ENCODE measurements at regions not wholly inside any gene's neighbourhood (a gene's known extent, or its start where the extent isn't known, plus 50 kb on each side); places are given as distances from the start of the nearest gene placed in this dataset.
A peak's percentile ranks its signal among the peaks of the same experiment; 100 is the strongest.

DNA sequence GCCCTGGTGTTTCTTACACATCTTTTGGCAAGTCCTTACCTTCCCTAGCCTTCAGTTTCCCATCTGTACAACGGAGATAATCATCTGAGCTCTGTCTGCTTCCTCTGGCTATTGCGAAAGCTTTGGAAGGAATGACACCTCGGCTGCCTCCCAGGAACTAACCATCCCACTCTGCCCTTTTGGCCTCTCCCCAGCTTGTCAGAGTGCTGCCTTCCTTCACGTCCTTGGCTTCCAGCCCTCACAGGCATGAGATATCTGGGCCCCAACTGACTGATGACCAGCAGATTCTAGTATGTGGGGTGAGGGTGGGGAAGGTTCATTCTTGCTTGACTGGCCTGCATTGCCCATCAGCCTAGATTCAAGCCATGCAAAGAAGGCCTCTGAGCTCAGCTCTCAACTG is 253.1 kb upstream of the FGGY start (continued):
- TF ChIP-seq, protein P1, sequence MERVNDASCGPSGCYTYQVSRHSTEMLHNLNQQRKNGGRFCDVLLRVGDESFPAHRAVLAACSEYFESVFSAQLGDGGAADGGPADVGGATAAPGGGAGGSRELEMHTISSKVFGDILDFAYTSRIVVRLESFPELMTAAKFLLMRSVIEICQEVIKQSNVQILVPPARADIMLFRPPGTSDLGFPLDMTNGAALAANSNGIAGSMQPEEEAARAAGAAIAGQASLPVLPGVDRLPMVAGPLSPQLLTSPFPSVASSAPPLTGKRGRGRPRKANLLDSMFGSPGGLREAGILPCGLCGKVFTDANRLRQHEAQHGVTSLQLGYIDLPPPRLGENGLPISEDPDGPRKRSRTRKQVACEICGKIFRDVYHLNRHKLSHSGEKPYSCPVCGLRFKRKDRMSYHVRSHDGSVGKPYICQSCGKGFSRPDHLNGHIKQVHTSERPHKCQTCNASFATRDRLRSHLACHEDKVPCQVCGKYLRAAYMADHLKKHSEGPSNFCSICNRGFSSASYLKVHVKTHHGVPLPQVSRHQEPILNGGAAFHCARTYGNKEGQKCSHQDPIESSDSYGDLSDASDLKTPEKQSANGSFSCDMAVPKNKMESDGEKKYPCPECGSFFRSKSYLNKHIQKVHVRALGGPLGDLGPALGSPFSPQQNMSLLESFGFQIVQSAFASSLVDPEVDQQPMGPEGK (CRISPR knock-in tag; IDR thresholded peaks at IDR 0.05; ENCODE audit: borderline replicate concordance): no peak
- TF ChIP-seq ARNT (IDR thresholded peaks at IDR 0.05) (no peak), POLR3A (IDR thresholded peaks at IDR 0.05; ENCODE audit: borderline replicate concordance, extremely low read depth, insufficient read depth, insufficient read length) (no peak), ETV1 (tag; conservative IDR thresholded peaks at IDR 0.05; ENCODE audit: low read depth) (peak; percentile 84), PHF20 (IDR thresholded peaks at IDR 0.05; ENCODE audit: partially characterized antibody) (no peak), CCNT2 (IDR thresholded peaks at IDR 0.05; ENCODE audit: borderline replicate concordance, extremely low read depth, insufficient read length, low read depth, low read length) (peak; percentile 52), CC2D1A (IDR thresholded peaks at IDR 0.05) (no peak; the same call in 1 of the 2 replicates), MYC (IDR thresholded peaks at IDR 0.05; ENCODE audit: low read depth, low read length) (0 out of 2 replicates have a peak, but pooled peaks have one; percentile 31), MYC (CRISPR knock-in tag; IDR thresholded peaks at IDR 0.05; ENCODE audit: borderline replicate concordance, low read depth) (no peak), ZNF707 (CRISPR knock-in tag; conservative IDR thresholded peaks at IDR 0.05) (no peak), KDM1A (IDR thresholded peaks at IDR 0.05) (peak in 1 of 2 experiments; percentile 42; a peak in 1 of 4 replicates), CBFA2T2 (conservative IDR thresholded peaks at IDR 0.05) (peak; percentile 51), L3MBTL2 (IDR thresholded peaks at IDR 0.05) (peak; percentile 43; the same call in 1 of the 2 replicates), HDGF (IDR thresholded peaks at IDR 0.05) (0 out of 2 replicates have a peak, but pooled peaks have one; percentile 25), RUNX1 (IDR thresholded peaks at IDR 0.05; ENCODE audit: low read depth) (no peak), KDM2B (CRISPR knock-in tag; IDR thresholded peaks at IDR 0.05) (no peak), CHD1 (IDR thresholded peaks at IDR 0.05; ENCODE audit: low read length) (no peak), SMARCA4 (IDR thresholded peaks at IDR 0.05) (peak; percentile 54; the same call in 1 of the 2 replicates), NR2C2 (CRISPR knock-in tag; IDR thresholded peaks at IDR 0.05) (no peak), NR2C2 (tag; IDR thresholded peaks at IDR 0.05) (peak; percentile 66), SUPT5H (IDR thresholded peaks at IDR 0.05) (no peak), ZNF311 (CRISPR knock-in tag; IDR thresholded peaks at IDR 0.05) (no peak), ASH1L (IDR thresholded peaks at IDR 0.05; ENCODE audit: borderline replicate concordance, low read depth, partially characterized antibody) (no peak)
- TF ChIP-seq, protein P2, sequence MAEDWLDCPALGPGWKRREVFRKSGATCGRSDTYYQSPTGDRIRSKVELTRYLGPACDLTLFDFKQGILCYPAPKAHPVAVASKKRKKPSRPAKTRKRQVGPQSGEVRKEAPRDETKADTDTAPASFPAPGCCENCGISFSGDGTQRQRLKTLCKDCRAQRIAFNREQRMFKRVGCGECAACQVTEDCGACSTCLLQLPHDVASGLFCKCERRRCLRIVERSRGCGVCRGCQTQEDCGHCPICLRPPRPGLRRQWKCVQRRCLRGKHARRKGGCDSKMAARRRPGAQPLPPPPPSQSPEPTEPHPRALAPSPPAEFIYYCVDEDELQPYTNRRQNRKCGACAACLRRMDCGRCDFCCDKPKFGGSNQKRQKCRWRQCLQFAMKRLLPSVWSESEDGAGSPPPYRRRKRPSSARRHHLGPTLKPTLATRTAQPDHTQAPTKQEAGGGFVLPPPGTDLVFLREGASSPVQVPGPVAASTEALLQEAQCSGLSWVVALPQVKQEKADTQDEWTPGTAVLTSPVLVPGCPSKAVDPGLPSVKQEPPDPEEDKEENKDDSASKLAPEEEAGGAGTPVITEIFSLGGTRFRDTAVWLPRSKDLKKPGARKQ (CRISPR knock-in tag; IDR thresholded peaks at IDR 0.05): no peak
- TF ChIP-seq, protein P3, sequence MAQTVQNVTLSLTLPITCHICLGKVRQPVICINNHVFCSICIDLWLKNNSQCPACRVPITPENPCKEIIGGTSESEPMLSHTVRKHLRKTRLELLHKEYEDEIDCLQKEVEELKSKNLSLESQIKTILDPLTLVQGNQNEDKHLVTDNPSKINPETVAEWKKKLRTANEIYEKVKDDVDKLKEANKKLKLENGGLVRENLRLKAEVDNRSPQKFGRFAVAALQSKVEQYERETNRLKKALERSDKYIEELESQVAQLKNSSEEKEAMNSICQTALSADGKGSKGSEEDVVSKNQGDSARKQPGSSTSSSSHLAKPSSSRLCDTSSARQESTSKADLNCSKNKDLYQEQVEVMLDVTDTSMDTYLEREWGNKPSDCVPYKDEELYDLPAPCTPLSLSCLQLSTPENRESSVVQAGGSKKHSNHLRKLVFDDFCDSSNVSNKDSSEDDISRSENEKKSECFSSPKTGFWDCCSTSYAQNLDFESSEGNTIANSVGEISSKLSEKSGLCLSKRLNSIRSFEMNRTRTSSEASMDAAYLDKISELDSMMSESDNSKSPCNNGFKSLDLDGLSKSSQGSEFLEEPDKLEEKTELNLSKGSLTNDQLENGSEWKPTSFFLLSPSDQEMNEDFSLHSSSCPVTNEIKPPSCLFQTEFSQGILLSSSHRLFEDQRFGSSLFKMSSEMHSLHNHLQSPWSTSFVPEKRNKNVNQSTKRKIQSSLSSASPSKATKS (CRISPR knock-in tag; IDR thresholded peaks at IDR 0.05): no peak
